Suprapubic skin (tissue), 4 donors: ENCODE measurements at regions not wholly inside any gene's neighbourhood (a gene's known extent, or its start where the extent isn't known, plus 50 kb on each side); places are given as distances from the start of the nearest gene placed in this dataset.

Source experiments
- CTCF ChIP-seq, 2 donors: fragments of 200-600 bp in 1 of 2; fragments of 450-650 bp in 1 of 2; sonication (generic) in 1 of 2; IDR thresholded peaks; one replicate each; pipeline ENCODE4 v1.5.1; 2016 to 2019; ENCODE audit warnings: antibody characterized with exemption in 2 of 2, mild to moderate bottlenecking in 1 of 2, moderate library complexity in 1 of 2
- EP300 ChIP-seq: sonication (generic); formaldehyde crosslinking; IDR thresholded peaks from one replicate; pipeline ENCODE4 v1.6.1; 2017; ENCODE audit warnings: antibody characterized with exemption
- POLR2AphosphoS5 ChIP-seq, 3 donors: sonication (generic); formaldehyde crosslinking; IDR thresholded peaks; one replicate each; pipeline ENCODE4 v1.6.1; 2017; ENCODE audit warnings: antibody characterized with exemption in 3 of 3

- TF ChIP-seq CTCF (IDR thresholded peaks at IDR 0.05) (no peak), POLR2AphosphoS5 (IDR thresholded peaks at IDR 0.05) (no peak), EP300 (no peak)
These were observed 520.5 kb downstream of the PPARGC1A start for GRCh38 chr4:23369331-23369730.
